ENCODE measurements at regions not wholly inside any gene's neighbourhood (a gene's known extent, or its start where the extent isn't known, plus 50 kb on each side); places are given as distances from the start of the nearest gene placed in this dataset.

GRCh38 chr2:173830170-173830569 is 135.0 kb downstream of the SP3 start:
- no peak for DNase-seq

- DNase-seq, result no peak
Observed at GRCh38 chr2:173831312-173832229, 133.6 kb downstream of the SP3 start.

- DNase-seq, result no peak
Observed at GRCh38 chr2:173834141-173834540, 131.0 kb downstream of the SP3 start.

- DNase-seq, result no peak
Observed at GRCh38 chr2:173835726-173836125, 129.4 kb downstream of the SP3 start.

- DNase-seq, result no peak
Observed at GRCh38 chr2:173841110-173841509, 124.1 kb downstream of the SP3 start.

GRCh38 chr2:173843526-173843925 is 121.6 kb downstream of the SP3 start:
- DNase-seq, result no peak

- no peak for DNase-seq
Observed at GRCh38 chr2:173851141-173851641, 114.0 kb downstream of the SP3 start.

- no peak for DNase-seq
Observed at GRCh38 chr2:173854141-173854540, 111.0 kb downstream of the SP3 start.

GRCh38 chr2:173854840-173855239 is 110.3 kb downstream of the SP3 start:
- DNase-seq, result no peak

- no peak for DNase-seq
Observed at GRCh38 chr2:173855661-173856060, 109.5 kb downstream of the SP3 start.

Data from SW 1271 (cell line).